ENCODE measurements at regions not wholly inside any gene's neighbourhood (a gene's known extent, or its start where the extent isn't known, plus 50 kb on each side); places are given as distances from the start of the nearest gene placed in this dataset.

- Histone ChIP-seq H3K27me3 (replicated peaks in 1 of 7) (peaks cover 0 to 38% (median 0%) of the 10 kb centered on the region in 7 donors), H3K9me3 (no peaks in the 10 kb centered on the region), H3K36me3 (no peaks in the 10 kb centered on the region), H3K27ac (no peak overlapping the region), H3K4me3 (no peak overlapping the region), H3K4me1 (no peaks in the 10 kb centered on the region)
- no peak for DNase-seq
- TF ChIP-seq, protein P1, sequence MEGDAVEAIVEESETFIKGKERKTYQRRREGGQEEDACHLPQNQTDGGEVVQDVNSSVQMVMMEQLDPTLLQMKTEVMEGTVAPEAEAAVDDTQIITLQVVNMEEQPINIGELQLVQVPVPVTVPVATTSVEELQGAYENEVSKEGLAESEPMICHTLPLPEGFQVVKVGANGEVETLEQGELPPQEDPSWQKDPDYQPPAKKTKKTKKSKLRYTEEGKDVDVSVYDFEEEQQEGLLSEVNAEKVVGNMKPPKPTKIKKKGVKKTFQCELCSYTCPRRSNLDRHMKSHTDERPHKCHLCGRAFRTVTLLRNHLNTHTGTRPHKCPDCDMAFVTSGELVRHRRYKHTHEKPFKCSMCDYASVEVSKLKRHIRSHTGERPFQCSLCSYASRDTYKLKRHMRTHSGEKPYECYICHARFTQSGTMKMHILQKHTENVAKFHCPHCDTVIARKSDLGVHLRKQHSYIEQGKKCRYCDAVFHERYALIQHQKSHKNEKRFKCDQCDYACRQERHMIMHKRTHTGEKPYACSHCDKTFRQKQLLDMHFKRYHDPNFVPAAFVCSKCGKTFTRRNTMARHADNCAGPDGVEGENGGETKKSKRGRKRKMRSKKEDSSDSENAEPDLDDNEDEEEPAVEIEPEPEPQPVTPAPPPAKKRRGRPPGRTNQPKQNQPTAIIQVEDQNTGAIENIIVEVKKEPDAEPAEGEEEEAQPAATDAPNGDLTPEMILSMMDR (IDR thresholded peaks at IDR 0.05 in 8 of 11, conservative IDR thresholded peaks at IDR 0.05 in 3 of 11), result no peak
- no peak for TF ChIP-seq POLR2AphosphoS5 (IDR thresholded peaks at IDR 0.05)
- no peak for TF ChIP-seq POLR2A (IDR thresholded peaks at IDR 0.05)
- intact Hi-C loops (cut with DNase I; ENCODE audit: low total_unique reads), result no loop called here
- 72 to 77% (median 75%) methylated on average over 3 of the region's 3 CpGs for WGBS, 5 donors
Observed at GRCh38 chr3:10582733-10583132, 77.3 kb upstream of the ATP2B2 start.

- H3K36me3 ChIP-seq, result no peaks in the 10 kb centered on the region
- intact Hi-C loops (cut with DNase I; ENCODE audit: low total_unique reads), result no loop called here
Observed at GRCh38 chr3:10583798-10584708, 78.7 kb upstream of the ATP2B2 start.

DNA sequence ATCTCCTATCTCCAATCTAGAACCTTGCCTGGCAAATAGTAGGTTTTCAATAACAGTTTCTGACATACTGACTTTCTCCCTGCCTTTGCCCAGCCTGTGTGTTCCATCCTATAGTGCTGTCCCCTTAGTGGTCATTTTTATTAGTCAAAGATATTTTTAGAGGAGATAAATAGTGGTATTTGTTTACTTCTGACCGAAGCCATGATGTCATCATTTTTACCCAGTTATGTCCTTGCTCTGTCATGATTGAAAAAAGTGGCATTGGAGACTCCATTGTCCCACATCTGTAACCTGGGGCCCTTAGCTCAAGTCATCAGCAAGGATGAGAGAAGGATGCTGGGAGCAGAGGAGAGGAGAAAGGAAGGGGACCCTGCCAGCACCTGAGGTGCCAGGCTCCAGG, 80.6 kb upstream of the ATP2B2 start:
- peaks cover 0 to 38% (median 0%) of the 10 kb centered on the region in 7 donors for H3K27me3 ChIP-seq (replicated peaks in 1 of 7)
- no peak for TF ChIP-seq POLR2A (IDR thresholded peaks at IDR 0.05)
- no peak for TF ChIP-seq POLR2AphosphoS5 (IDR thresholded peaks at IDR 0.05)
- TF ChIP-seq, protein P1 (IDR thresholded peaks at IDR 0.05 in 8 of 11, conservative IDR thresholded peaks at IDR 0.05 in 3 of 11), result no peak
- no peaks in the 10 kb centered on the region for H3K4me1 ChIP-seq
- H3K4me3 ChIP-seq, result no peak overlapping the region
- H3K9me3 ChIP-seq, result no peaks in the 10 kb centered on the region
- intact Hi-C loops (cut with DNase I; ENCODE audit: low total_unique reads), result no loop called here
- H3K36me3 ChIP-seq, result no peaks in the 10 kb centered on the region
- WGBS, 5 donors, result 62 to 78% (median 70%) methylated on average over 1 of the region's 1 CpG
- DNase-seq, result no peak
- no peak overlapping the region for H3K27ac ChIP-seq

More at GRCh38 chr3:10583798-10584708, 78.7 kb upstream of the ATP2B2 start:
- TF ChIP-seq POLR2A (IDR thresholded peaks at IDR 0.05) (no peak), POLR2AphosphoS5 (IDR thresholded peaks at IDR 0.05) (no peak)
- TF ChIP-seq, protein P1 (IDR thresholded peaks at IDR 0.05 in 8 of 11, conservative IDR thresholded peaks at IDR 0.05 in 3 of 11), result no peak
- peaks cover 0 to 38% (median 0%) of the 10 kb centered on the region in 7 donors for H3K27me3 ChIP-seq (replicated peaks in 1 of 7)
- H3K4me1 ChIP-seq, result no peaks in the 10 kb centered on the region
- H3K27ac ChIP-seq, result no peak overlapping the region
- no peaks in the 10 kb centered on the region for H3K9me3 ChIP-seq
- 57 to 67% (median 63%) methylated on average over 12 to 13 of the region's 13 CpGs for WGBS, 5 donors
- DNase-seq, result no peak
- no peak overlapping the region for H3K4me3 ChIP-seq

GRCh38 chr3:10594915-10595314, 89.5 kb upstream of the ATP2B2 start:
- Histone ChIP-seq H3K9me3 (peaks cover 0 to 2% (median 0%) of the 10 kb centered on the region in 8 donors), H3K4me1 (no peaks in the 10 kb centered on the region), H3K27me3 (replicated peaks in 1 of 7) (peaks cover 0 to 6% (median 0%) of the 10 kb centered on the region in 7 donors), H3K36me3 (no peaks in the 10 kb centered on the region), H3K27ac (no peak overlapping the region), H3K4me3 (no peak overlapping the region)
- intact Hi-C loops (cut with DNase I; ENCODE audit: low total_unique reads), result no loop called here
- no peak for DNase-seq
- WGBS, 5 donors, result 21 to 27% (median 24%) methylated on average over 7 to 8 of the region's 8 CpGs
- no peak for TF ChIP-seq POLR2AphosphoS5 (IDR thresholded peaks at IDR 0.05)
- TF ChIP-seq, protein P1 (IDR thresholded peaks at IDR 0.05 in 8 of 11, conservative IDR thresholded peaks at IDR 0.05 in 3 of 11), result no peak
- no peak for TF ChIP-seq POLR2A (IDR thresholded peaks at IDR 0.05)
